ENCODE measurements at regions not wholly inside any gene's neighbourhood (a gene's known extent, or its start where the extent isn't known, plus 50 kb on each side); places are given as distances from the start of the nearest gene placed in this dataset.

DNA sequence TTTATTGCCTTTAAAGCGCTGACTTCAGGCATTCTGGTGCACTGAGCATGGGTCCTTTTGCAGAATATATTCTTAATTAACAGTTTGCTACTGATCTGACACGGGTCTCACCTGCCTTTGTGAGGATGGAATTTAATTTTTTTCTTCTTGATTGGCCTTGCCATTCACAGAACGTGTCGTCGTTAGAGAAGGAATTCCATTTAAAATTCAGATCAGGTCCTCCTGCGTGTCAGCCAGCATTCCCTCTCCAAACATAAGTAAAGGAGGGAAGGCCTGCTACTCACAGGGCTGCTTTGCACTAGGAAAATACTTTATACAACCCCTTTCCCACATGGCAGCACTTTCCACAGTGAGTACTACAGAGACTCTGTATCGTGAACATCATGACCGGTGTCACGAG, 492.7 kb downstream of the NTRK3 start:
- DNase-seq, result no peak
- BruUV-seq (replicated peaks), result no TSS peak
- TF ChIP-seq, protein P1, sequence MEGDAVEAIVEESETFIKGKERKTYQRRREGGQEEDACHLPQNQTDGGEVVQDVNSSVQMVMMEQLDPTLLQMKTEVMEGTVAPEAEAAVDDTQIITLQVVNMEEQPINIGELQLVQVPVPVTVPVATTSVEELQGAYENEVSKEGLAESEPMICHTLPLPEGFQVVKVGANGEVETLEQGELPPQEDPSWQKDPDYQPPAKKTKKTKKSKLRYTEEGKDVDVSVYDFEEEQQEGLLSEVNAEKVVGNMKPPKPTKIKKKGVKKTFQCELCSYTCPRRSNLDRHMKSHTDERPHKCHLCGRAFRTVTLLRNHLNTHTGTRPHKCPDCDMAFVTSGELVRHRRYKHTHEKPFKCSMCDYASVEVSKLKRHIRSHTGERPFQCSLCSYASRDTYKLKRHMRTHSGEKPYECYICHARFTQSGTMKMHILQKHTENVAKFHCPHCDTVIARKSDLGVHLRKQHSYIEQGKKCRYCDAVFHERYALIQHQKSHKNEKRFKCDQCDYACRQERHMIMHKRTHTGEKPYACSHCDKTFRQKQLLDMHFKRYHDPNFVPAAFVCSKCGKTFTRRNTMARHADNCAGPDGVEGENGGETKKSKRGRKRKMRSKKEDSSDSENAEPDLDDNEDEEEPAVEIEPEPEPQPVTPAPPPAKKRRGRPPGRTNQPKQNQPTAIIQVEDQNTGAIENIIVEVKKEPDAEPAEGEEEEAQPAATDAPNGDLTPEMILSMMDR (IDR thresholded peaks at IDR 0.05; ENCODE audit: unreplicated experiment), result no peak
- Mint-ChIP-seq H3K4me3 (ENCODE audit: low read depth, unreplicated experiment) (no peak overlapping the region), H3K27ac (ENCODE audit: unreplicated experiment) (no peak overlapping the region), H3K36me3 (ENCODE audit: insufficient read depth, unreplicated experiment) (no peaks in the 10 kb centered on the region), H3K27me3 (ENCODE audit: unreplicated experiment) (no peaks in the 10 kb centered on the region), H3K9me3 (ENCODE audit: low read depth, unreplicated experiment) (peaks cover 28% of the 10 kb centered on the region), H3K4me1 (ENCODE audit: low read depth, unreplicated experiment) (no peaks in the 10 kb centered on the region)
- CTCF ChIA-PET, result no interaction called here
- intact Hi-C loops (cut with micrococcal nuclease; ENCODE audit: unreplicated experiment), result no loop called here

DNA sequence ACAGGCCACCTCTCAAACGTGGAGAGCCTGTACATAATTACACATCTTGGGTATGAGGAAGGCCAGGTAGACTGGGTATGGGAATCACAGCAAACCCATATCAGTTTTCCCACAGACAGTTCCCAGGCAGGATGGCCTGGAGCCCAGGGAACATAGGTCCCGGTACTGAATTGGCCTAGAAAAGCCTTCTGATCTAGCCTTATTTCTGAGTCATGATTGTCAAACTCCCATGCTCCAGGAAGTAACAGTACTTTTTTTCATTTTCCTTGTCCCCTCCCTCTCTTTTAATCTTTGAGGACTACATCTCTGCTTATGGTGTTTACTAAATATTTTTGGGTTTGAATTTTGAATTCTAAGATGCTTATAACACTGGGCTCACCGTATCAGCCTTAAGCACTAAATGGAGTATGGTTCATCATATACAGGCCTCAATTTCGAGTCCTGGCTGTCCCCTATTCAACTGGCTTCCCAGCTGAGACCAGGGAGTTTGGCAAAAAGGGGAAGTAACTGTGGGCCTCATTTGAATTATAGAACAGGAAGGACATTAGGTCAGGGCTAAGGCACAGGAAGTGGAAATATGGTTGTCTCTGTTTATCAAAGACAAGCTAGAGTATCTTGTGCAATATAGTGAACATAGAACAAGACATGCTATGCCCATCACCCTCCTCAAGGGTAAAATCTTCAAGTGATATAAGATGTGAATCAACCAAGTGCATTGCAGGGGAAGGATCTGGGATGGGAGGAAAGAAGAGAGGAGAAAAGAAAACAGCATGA, 494.6 kb downstream of the NTRK3 start:
- TF ChIP-seq, protein P1 (IDR thresholded peaks at IDR 0.05; ENCODE audit: unreplicated experiment), result no peak
- H3K27me3 Mint-ChIP-seq (ENCODE audit: unreplicated experiment), result no peaks in the 10 kb centered on the region
- CTCF ChIA-PET, result no interaction called here
- H3K27ac Mint-ChIP-seq (ENCODE audit: unreplicated experiment), result no peak overlapping the region
- H3K9me3 Mint-ChIP-seq (ENCODE audit: low read depth, unreplicated experiment), result peaks cover 26% of the 10 kb centered on the region
- intact Hi-C loops (cut with micrococcal nuclease; ENCODE audit: unreplicated experiment), result no loop called here
- DNase-seq, result no peak
- no peak overlapping the region for H3K4me3 Mint-ChIP-seq (ENCODE audit: low read depth, unreplicated experiment)
- no peaks in the 10 kb centered on the region for H3K4me1 Mint-ChIP-seq (ENCODE audit: low read depth, unreplicated experiment)
- BruUV-seq (replicated peaks), result no TSS peak
- no peaks in the 10 kb centered on the region for H3K36me3 Mint-ChIP-seq (ENCODE audit: insufficient read depth, unreplicated experiment)

DNA sequence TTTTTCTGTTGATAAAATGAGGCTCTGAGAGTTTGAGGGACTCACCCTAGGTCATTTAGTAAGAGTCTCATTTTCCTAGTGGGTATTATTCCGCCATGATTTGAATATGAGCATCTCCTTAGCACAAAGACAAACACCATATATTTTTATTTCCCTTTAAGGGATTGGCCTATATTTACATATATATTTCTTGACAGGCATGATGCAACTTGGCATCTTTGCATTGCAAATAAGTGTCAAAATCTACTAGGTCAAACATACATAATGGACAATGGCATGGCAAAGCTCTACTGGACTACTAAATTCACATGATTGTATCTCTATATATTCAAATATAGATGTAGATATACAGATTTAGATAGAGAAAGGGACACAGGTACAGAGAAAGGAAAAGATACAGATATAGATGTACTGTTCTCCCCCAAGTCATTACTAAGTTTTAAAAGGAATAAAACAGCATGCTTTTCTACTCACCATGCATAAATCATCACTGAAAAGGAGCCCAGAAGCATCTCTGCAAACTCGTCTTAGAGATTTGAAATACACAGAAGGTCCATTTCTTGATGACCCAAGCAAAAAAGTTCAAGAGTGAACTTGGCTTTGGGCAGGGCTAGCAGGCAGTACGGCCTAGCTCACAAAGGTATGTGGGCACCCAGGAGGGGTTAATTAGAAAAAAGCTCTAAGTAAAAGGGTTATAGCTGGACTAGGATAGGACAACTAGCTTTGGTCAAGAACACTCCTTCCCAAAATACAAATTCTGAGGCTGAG, 495.8 kb downstream of the NTRK3 start:
- DNase-seq, result no peak
- H3K9me3 Mint-ChIP-seq (ENCODE audit: low read depth, unreplicated experiment), result peaks cover 23% of the 10 kb centered on the region
- no TSS peak for BruUV-seq (replicated peaks)
- H3K4me3 Mint-ChIP-seq (ENCODE audit: low read depth, unreplicated experiment), result no peak overlapping the region
- H3K27me3 Mint-ChIP-seq (ENCODE audit: unreplicated experiment), result no peaks in the 10 kb centered on the region
- no peak overlapping the region for H3K27ac Mint-ChIP-seq (ENCODE audit: unreplicated experiment)
- H3K36me3 Mint-ChIP-seq (ENCODE audit: insufficient read depth, unreplicated experiment), result no peaks in the 10 kb centered on the region
- TF ChIP-seq, protein P1 (IDR thresholded peaks at IDR 0.05; ENCODE audit: unreplicated experiment), result no peak
- intact Hi-C loops (cut with micrococcal nuclease; ENCODE audit: unreplicated experiment), result no loop called here
- CTCF ChIA-PET, result no interaction called here
- no peaks in the 10 kb centered on the region for H3K4me1 Mint-ChIP-seq (ENCODE audit: low read depth, unreplicated experiment)

DNA sequence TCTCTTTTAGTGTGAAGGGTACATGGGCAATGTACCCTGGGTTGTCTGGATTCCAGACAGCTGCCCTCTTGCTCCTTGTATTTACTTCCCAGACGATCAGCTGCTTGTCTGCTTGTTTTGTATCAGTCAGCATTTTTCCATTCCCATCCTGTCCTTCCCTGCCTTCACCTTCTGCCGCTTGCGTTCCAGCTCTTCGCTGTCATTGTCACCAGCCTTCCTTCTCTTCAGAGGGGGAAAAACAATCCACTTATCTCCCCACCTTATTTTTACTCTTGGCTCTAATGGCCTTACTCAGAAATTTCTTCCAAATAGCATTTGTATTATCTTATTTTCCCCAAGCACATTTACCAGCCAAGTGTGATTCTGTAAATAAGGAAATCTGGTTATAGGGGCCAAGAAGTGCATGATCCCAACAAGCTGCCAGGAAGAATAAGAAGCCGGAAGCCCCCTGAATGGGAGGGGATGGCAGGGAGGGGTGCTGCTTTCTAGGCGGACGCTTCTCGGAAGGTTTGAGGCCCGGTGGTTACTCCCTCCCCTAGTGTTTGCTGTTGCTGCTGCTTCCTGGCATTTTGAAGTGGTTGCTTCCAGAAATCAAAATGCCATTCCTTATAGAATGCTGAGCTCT, 497.6 kb downstream of the NTRK3 start:
- H3K27me3 Mint-ChIP-seq (ENCODE audit: unreplicated experiment), result no peaks in the 10 kb centered on the region
- BruUV-seq (replicated peaks), result no TSS peak
- intact Hi-C loops (cut with micrococcal nuclease; ENCODE audit: unreplicated experiment), result no loop called here
- H3K9me3 Mint-ChIP-seq (ENCODE audit: low read depth, unreplicated experiment), result peaks cover 25% of the 10 kb centered on the region
- no peak for DNase-seq
- TF ChIP-seq, protein P1 (IDR thresholded peaks at IDR 0.05; ENCODE audit: unreplicated experiment), result no peak
- H3K4me3 Mint-ChIP-seq (ENCODE audit: low read depth, unreplicated experiment), result no peak overlapping the region
- no peaks in the 10 kb centered on the region for H3K36me3 Mint-ChIP-seq (ENCODE audit: insufficient read depth, unreplicated experiment)
- no peak overlapping the region for H3K27ac Mint-ChIP-seq (ENCODE audit: unreplicated experiment)
- H3K4me1 Mint-ChIP-seq (ENCODE audit: low read depth, unreplicated experiment), result no peaks in the 10 kb centered on the region
- CTCF ChIA-PET, result no interaction called here
